A673 (cell line): ENCODE measurements at regions not wholly inside any gene's neighbourhood (a gene's known extent, or its start where the extent isn't known, plus 50 kb on each side); places are given as distances from the start of the nearest gene placed in this dataset.

ENCODE experiments used
- BruUV-seq: library from RNA; stranded (reverse); fragments of 400-500 nt; replicated peaks from 2 replicates; lab custom pipeline; 2021; lab: Mats Ljungman, UMichigan
- CTCF ChIA-PET: fragments of 300-600 bp; sonication (Branson Sonifier 250); formaldehyde crosslinking; loops from one replicate; lab custom pipeline; 2022; ENCODE audit warnings: antibody characterized with exemption; lab: Charles Lee
- POLR2A ChIA-PET: fragments of 300-600 bp; sonication (Branson Sonifier 250); formaldehyde crosslinking; loops from one replicate; lab custom pipeline; 2022; ENCODE audit warnings: antibody characterized with exemption; ENCODE audit not compliant: low non-redundant PET; lab: Charles Lee
- DNase-seq: peaks from one replicate; pipeline ENCODE4 v3.0.0-alpha.2; 2015; ENCODE audit warnings: low spot score
- H3K27ac ChIP-seq: fragments of 200-600 bp; sonication (generic); 2 replicates; pipeline ENCODE4 v1.5.1; 2016; ENCODE audit warnings: mixed run types, low read depth, mild to moderate bottlenecking, mixed read lengths, antibody characterized with exemption, low read length; ENCODE audit not compliant: poor library complexity, severe bottlenecking
- H3K27me3 ChIP-seq: fragments of 200-600 bp; sonication (generic); replicated peaks from 2 replicates; pipeline ENCODE4 v1.6.1; 2017; ENCODE audit warnings: mixed run types, low read depth, mild to moderate bottlenecking, mixed read lengths, antibody characterized with exemption, low read length; ENCODE audit not compliant: insufficient read depth, poor library complexity
- H3K36me3 ChIP-seq: fragments of 200-600 bp; sonication (generic); 2 replicates; pipeline ENCODE4 v1.6.1; 2016; ENCODE audit warnings: mixed run types, mild to moderate bottlenecking, mixed read lengths, antibody characterized with exemption, low read length; ENCODE audit not compliant: insufficient read depth, poor library complexity, severe bottlenecking
- H3K4me1 ChIP-seq: fragments of 200-600 bp; sonication (generic); 2 replicates; pipeline ENCODE4 v1.6.1; 2017; ENCODE audit warnings: mixed run types, mild to moderate bottlenecking, mixed read lengths, antibody characterized with exemption, low read length; ENCODE audit not compliant: insufficient read depth, poor library complexity, severe bottlenecking
- H3K4me3 ChIP-seq: fragments of 200-600 bp; sonication (generic); 2 replicates; pipeline ENCODE4 v1.5.1; 2016; ENCODE audit warnings: low read depth, mixed run types, mild to moderate bottlenecking, mixed read lengths, low read length; ENCODE audit not compliant: poor library complexity, severe bottlenecking
- H3K9me3 ChIP-seq: fragments of 200-600 bp; sonication (generic); 2 replicates; pipeline ENCODE4 v1.6.1; 2016; ENCODE audit warnings: mixed run types, low read depth, mild to moderate bottlenecking, mixed read lengths, antibody characterized with exemption, low read length; ENCODE audit not compliant: poor library complexity, severe bottlenecking
- CTCF ChIP-seq: fragments of 300-800, 200-600 bp; sonication (generic); conservative IDR thresholded peaks from 2 replicates; pipeline ENCODE4 v1.5.1; 2017; ENCODE audit warnings: low read depth, mild to moderate bottlenecking, antibody characterized with exemption, low read length, moderate library complexity, mixed read lengths
- EZH2 ChIP-seq: fragments of 200-600 bp; sonication (generic); IDR thresholded peaks from 2 replicates; pipeline ENCODE4 v1.6.1; 2017; ENCODE audit warnings: borderline replicate concordance, low read depth, mild to moderate bottlenecking, mixed read lengths, antibody characterized with exemption, low read length; ENCODE audit not compliant: poor library complexity, severe bottlenecking
- intact Hi-C: fragments of 100-400 bp; cut with micrococcal nuclease; formaldehyde crosslinking; loops from one replicate; pipeline ENCODE4 v1.10.0; 2022; ENCODE audit not compliant: unreplicated experiment

GRCh38 chr12:24111616-24112015, 162.1 kb upstream of the SOX5 start:
- POLR2A ChIA-PET: no interaction called here
- BruUV-seq: no TSS peak
- H3K4me1 ChIP-seq: peaks cover 38% of the 10 kb centered on the region
- H3K9me3 ChIP-seq: no peaks in the 10 kb centered on the region
- H3K27me3 ChIP-seq: no peaks in the 10 kb centered on the region
- CTCF ChIA-PET: no interaction called here
- peak; percentile 23 for DNase-seq
- H3K27ac ChIP-seq: no peak overlapping the region
- H3K4me3 ChIP-seq: no peak overlapping the region
- no peak for TF ChIP-seq EZH2
- TF ChIP-seq CTCF: no peak
- H3K36me3 ChIP-seq: no peaks in the 10 kb centered on the region
- intact Hi-C loops: loop anchor here (10.0 kb wide), 1 partner anchor 613 kb away; no protein-coding TSS in a partner anchor

- peak; percentile 21 for DNase-seq
- H3K4me1 ChIP-seq: peaks cover 38% of the 10 kb centered on the region
Observed at GRCh38 chr12:24111086-24111485, 161.6 kb upstream of the SOX5 start.

GRCh38 chr12:24109381-24110039, 160.0 kb upstream of the SOX5 start:
- H3K27me3 ChIP-seq: no peaks in the 10 kb centered on the region

More at GRCh38 chr12:24111086-24111485, 161.6 kb upstream of the SOX5 start:
- intact Hi-C loops: loop anchor here (10.0 kb wide), 1 partner anchor 614 kb away; no protein-coding TSS in a partner anchor
- Histone ChIP-seq H3K4me3 (no peak overlapping the region), H3K9me3 (no peaks in the 10 kb centered on the region), H3K27ac (no peak overlapping the region), H3K27me3 (no peaks in the 10 kb centered on the region), H3K36me3 (no peaks in the 10 kb centered on the region)
- ChIA-PET POLR2A (no interaction called here), CTCF (no interaction called here)
- TF ChIP-seq EZH2: no peak
- no peak for TF ChIP-seq CTCF
- BruUV-seq: no TSS peak

More at GRCh38 chr12:24109381-24110039, 160.0 kb upstream of the SOX5 start:
- DNase-seq: peak; percentile 64
- ChIA-PET POLR2A (interaction anchor here (0.6 kb wide), 1 partner anchor 198 kb away, joined by 9 read pairs; no protein-coding TSS in a partner anchor), CTCF (no interaction called here)
- Histone ChIP-seq H3K27ac (peak overlapping the region; percentile 54), H3K4me3 (no peak overlapping the region), H3K4me1 (peaks cover 38% of the 10 kb centered on the region), H3K9me3 (no peaks in the 10 kb centered on the region), H3K36me3 (no peaks in the 10 kb centered on the region)
- BruUV-seq: no TSS peak
- no peak for TF ChIP-seq EZH2
- peak; percentile 81 for TF ChIP-seq CTCF
- intact Hi-C loops: loop anchor here (1.0 to 10.0 kb wide), 3 partner anchors 198 to 615 kb away; no protein-coding TSS in a partner anchor
